Suprapubic skin (tissue), 4 donors: ENCODE measurements at regions not wholly inside any gene's neighbourhood (a gene's known extent, or its start where the extent isn't known, plus 50 kb on each side); places are given as distances from the start of the nearest gene placed in this dataset.
A peak's percentile ranks its signal among the peaks of the same experiment; 100 is the strongest.

Experiments used
- DNase-seq, 2 donors: peaks; one replicate each; pipeline ENCODE4 v3.0.0-alpha.2; 2019; ENCODE audit warnings: low spot score in 2 of 2
- H3K27ac ChIP-seq: fragments of 200-600 bp; sonication (generic); one replicate; pipeline ENCODE4 v1.5.1; 2019
- H3K27me3 ChIP-seq: fragments of 200-600 bp; sonication (generic); one replicate; pipeline ENCODE4 v1.5.1; 2019
- H3K36me3 ChIP-seq: fragments of 200-600 bp; sonication (generic); one replicate; pipeline ENCODE4 v1.5.1; 2019
- H3K4me1 ChIP-seq: fragments of 200-600 bp; sonication (generic); one replicate; pipeline ENCODE4 v1.5.1; 2019
- H3K4me3 ChIP-seq: fragments of 200-600 bp; sonication (generic); one replicate; pipeline ENCODE4 v1.5.1; 2019; ENCODE audit warnings: mild to moderate bottlenecking
- H3K9me3 ChIP-seq: fragments of 200-600 bp; sonication (generic); one replicate; pipeline ENCODE4 v1.5.1; 2019
- EP300 ChIP-seq: sonication (generic); formaldehyde crosslinking; IDR thresholded peaks from one replicate; pipeline ENCODE4 v1.6.1; 2017; ENCODE audit warnings: antibody characterized with exemption
- POLR2A ChIP-seq, 2 donors: fragments of 450-650 bp; IDR thresholded peaks; one replicate each; pipeline ENCODE4 v1.6.1; 2017; ENCODE audit warnings: antibody characterized with exemption in 2 of 2, mild to moderate bottlenecking in 2 of 2, moderate library complexity in 2 of 2
- POLR2AphosphoS5 ChIP-seq, 3 donors: sonication (generic); formaldehyde crosslinking; IDR thresholded peaks; one replicate each; pipeline ENCODE4 v1.6.1; 2017; ENCODE audit warnings: antibody characterized with exemption in 3 of 3
- whole genome bisulfite sequencing: methylation state at CpG from one replicate; pipeline ENCODE4 v1.1.5; 2018; 5-methylcytosine and 5-hydroxymethylcytosine counted together
- TF ChIP-seq, protein P1 (sequence below), 2 donors: fragments of 200-600 bp in 1 of 2; fragments of 450-650 bp in 1 of 2; sonication (generic) in 1 of 2; IDR thresholded peaks; one replicate each; pipeline ENCODE4 v1.5.1; 2016 to 2019; ENCODE audit warnings: antibody characterized with exemption in 2 of 2, mild to moderate bottlenecking in 1 of 2, moderate library complexity in 1 of 2

GRCh38 chr19:31699421-31699820 is 350.2 kb upstream of the TSHZ3 start:
- Histone ChIP-seq H3K27ac (no peak overlapping the region), H3K4me3 (no peak overlapping the region), H3K27me3 (no peaks in the 10 kb centered on the region), H3K36me3 (no peaks in the 10 kb centered on the region), H3K9me3 (no peaks in the 10 kb centered on the region), H3K4me1 (no peaks in the 10 kb centered on the region)
- 72% methylated on average over 3 of the region's 3 CpGs for WGBS
- TF ChIP-seq EP300 (no peak), POLR2A (IDR thresholded peaks at IDR 0.05) (no peak), POLR2AphosphoS5 (IDR thresholded peaks at IDR 0.05) (no peak)
- TF ChIP-seq, protein P1, sequence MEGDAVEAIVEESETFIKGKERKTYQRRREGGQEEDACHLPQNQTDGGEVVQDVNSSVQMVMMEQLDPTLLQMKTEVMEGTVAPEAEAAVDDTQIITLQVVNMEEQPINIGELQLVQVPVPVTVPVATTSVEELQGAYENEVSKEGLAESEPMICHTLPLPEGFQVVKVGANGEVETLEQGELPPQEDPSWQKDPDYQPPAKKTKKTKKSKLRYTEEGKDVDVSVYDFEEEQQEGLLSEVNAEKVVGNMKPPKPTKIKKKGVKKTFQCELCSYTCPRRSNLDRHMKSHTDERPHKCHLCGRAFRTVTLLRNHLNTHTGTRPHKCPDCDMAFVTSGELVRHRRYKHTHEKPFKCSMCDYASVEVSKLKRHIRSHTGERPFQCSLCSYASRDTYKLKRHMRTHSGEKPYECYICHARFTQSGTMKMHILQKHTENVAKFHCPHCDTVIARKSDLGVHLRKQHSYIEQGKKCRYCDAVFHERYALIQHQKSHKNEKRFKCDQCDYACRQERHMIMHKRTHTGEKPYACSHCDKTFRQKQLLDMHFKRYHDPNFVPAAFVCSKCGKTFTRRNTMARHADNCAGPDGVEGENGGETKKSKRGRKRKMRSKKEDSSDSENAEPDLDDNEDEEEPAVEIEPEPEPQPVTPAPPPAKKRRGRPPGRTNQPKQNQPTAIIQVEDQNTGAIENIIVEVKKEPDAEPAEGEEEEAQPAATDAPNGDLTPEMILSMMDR (IDR thresholded peaks at IDR 0.05), result no peak
- peak in 1 of 2 donors; percentile 60 for DNase-seq

DNA sequence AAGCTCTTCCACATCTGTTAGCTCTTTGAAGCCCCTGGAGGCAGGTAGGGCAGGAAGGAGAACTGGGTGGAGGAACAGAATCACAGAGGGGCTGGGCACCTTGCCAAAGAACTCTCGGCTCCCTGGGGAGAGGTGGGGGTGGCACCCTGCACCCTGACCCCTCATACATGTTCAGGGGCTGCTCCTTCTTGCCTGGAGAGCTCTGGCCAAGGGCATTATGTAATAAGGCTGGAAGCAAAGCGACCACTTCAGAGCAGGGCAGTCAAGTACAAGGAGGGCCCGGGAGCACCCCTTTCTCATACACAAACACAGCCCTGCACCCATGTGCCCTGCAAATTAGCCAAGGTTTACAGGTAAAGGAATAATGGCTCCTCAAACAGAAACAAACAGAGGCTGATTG is 351.9 kb upstream of the TSHZ3 start:
- H3K36me3 ChIP-seq, result no peaks in the 10 kb centered on the region
- no peak overlapping the region for H3K27ac ChIP-seq
- H3K4me1 ChIP-seq, result no peaks in the 10 kb centered on the region
- no peak overlapping the region for H3K4me3 ChIP-seq
- H3K27me3 ChIP-seq, result no peaks in the 10 kb centered on the region
- WGBS, result 16% methylated on average over 3 of the region's 3 CpGs
- DNase-seq, result peak in 1 of 2 donors; percentile 61
- H3K9me3 ChIP-seq, result no peaks in the 10 kb centered on the region
- no peak for TF ChIP-seq POLR2A (IDR thresholded peaks at IDR 0.05)
- no peak for TF ChIP-seq POLR2AphosphoS5 (IDR thresholded peaks at IDR 0.05)
- TF ChIP-seq, protein P1 (IDR thresholded peaks at IDR 0.05), result no peak
- no peak for TF ChIP-seq EP300

- no peaks in the 10 kb centered on the region for H3K9me3 ChIP-seq
Measured at GRCh38 chr19:31705656-31706055, 356.4 kb upstream of the TSHZ3 start.

DNA sequence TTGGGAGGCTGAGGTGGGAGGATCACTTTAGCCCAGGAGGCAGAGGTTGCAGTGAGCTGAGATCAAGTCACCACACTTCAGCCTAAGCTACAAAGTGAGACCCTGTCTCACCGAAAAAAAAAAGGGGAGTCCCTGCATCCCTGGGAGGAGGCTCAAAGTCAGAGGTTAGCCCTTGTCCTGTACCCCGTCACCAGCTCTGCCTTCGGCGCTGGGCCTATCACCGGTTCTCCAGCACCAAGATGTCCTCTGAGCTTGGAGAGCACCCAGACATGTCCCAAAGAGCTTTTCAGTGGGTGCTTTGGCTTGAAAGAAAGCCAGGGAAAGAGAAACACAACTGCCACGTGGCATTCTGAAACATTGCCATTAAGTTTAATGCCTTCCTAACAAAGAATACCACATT is 356.9 kb upstream of the TSHZ3 start:
- Histone ChIP-seq H3K4me1 (no peaks in the 10 kb centered on the region), H3K36me3 (no peaks in the 10 kb centered on the region), H3K27ac (no peak overlapping the region), H3K27me3 (no peaks in the 10 kb centered on the region), H3K4me3 (no peak overlapping the region), H3K9me3 (no peaks in the 10 kb centered on the region)
- TF ChIP-seq POLR2AphosphoS5 (IDR thresholded peaks at IDR 0.05), result no peak
- TF ChIP-seq, protein P1 (IDR thresholded peaks at IDR 0.05), result no peak
- no peak for TF ChIP-seq EP300
- DNase-seq, result peak in 1 of 2 donors; percentile 43
- WGBS, result 92% methylated on average over 6 of the region's 6 CpGs

More at GRCh38 chr19:31705656-31706055, 356.4 kb upstream of the TSHZ3 start:
- H3K36me3 ChIP-seq, result no peaks in the 10 kb centered on the region
- no peaks in the 10 kb centered on the region for H3K4me1 ChIP-seq
- 84% methylated on average over 5 of the region's 5 CpGs for WGBS
- DNase-seq, result peak in 1 of 2 donors; percentile 56
- TF ChIP-seq EP300, result no peak
- no peak overlapping the region for H3K27ac ChIP-seq
- H3K27me3 ChIP-seq, result no peaks in the 10 kb centered on the region
- no peak overlapping the region for H3K4me3 ChIP-seq

- Histone ChIP-seq H3K36me3 (no peaks in the 10 kb centered on the region), H3K27ac (no peak overlapping the region), H3K9me3 (no peaks in the 10 kb centered on the region), H3K27me3 (no peaks in the 10 kb centered on the region), H3K4me1 (no peaks in the 10 kb centered on the region), H3K4me3 (no peak overlapping the region)
- TF ChIP-seq POLR2AphosphoS5 (IDR thresholded peaks at IDR 0.05) (no peak), POLR2A (IDR thresholded peaks at IDR 0.05) (no peak), EP300 (no peak)
- TF ChIP-seq, protein P1 (IDR thresholded peaks at IDR 0.05), result no peak
- 63% methylated on average over 17 of the region's 18 CpGs for WGBS
- DNase-seq, result peak in 1 of 2 donors; percentile 77
Measured at GRCh38 chr19:31706691-31707620, 357.7 kb upstream of the TSHZ3 start.
